ENCODE measurements at regions not wholly inside any gene's neighbourhood (a gene's known extent, or its start where the extent isn't known, plus 50 kb on each side); places are given as distances from the start of the nearest gene placed in this dataset.

DNA sequence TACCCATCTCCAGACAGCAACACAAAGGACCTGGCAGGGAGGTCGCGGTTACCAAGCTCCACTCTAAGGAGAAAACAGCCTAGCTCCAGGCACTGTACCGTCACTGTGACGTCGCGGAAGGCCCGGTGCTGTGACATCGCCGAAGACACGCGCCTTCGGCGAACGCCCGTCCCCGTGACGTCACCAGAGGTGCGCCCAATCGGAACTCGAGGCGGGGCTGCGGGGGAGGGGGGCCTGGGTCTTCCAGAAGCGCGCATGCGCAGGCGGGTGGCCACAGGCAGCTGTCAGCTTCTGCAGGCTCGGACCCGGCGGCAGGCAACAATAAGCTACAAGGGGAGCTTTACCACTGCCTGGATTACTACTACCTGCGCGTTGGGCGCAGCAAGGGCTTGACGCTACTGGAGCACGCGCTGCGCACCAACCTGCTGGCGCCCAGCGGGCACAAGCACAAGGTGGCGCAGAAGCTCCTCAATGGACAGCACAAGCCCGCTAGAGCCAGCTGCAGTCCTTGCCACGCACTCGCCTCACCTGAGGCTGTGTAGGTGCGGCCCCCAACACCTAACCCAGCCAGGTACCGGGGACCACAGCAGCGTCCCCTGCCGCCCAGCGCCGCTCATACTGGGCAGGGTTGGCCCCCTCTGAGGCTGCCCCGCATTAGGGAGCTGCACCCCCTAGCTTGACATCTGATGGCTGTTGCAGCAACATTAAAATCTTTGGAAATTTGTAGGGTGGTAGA, 208.4 kb downstream of the TPST1 start:
- peak; percentile 25 for TF ChIP-seq CTCF (IDR thresholded peaks at IDR 0.05; ENCODE audit: low read depth, low read length)
- H3K4me3 ChIP-seq (replicated peaks in 1 of 2; ENCODE audit: low read depth in 2 of 2, low read length in 2 of 2) = peak overlapping the region; percentile 49 to 55
- DNase-seq (ENCODE audit: low read depth in 2 of 2) = peak; percentile 67 to 83

GRCh38 chr7:66415659-66416265, 210.6 kb downstream of the TPST1 start:
- no peak for TF ChIP-seq CTCF (IDR thresholded peaks at IDR 0.05; ENCODE audit: low read depth, low read length)
- DNase-seq (ENCODE audit: low read depth in 2 of 2) = peak in 1 of 2 donors; percentile 34
- no peak overlapping the region for H3K4me3 ChIP-seq (replicated peaks in 1 of 2; ENCODE audit: low read depth in 2 of 2, low read length in 2 of 2)

DNA sequence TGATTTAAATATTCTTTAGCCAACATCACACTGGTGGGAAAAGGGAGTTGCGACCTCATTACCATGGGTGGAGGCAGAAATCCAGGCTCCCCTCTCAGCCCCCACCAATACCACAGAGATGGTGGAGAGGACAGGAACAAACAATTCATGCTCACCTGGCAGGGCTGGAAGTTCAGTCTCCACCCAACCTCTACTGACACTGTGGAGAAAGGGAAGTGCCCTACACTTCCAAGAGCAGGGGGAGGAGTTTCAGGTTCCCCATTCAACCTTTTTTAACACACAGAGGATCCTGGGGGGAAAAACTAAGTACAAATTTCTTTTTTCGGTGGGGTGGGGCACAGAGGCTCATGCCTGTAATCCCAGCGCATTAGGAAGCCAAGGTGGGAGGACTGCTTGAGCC, 210.1 kb upstream of the KCTD7 start:
- no peak overlapping the region for H3K4me3 ChIP-seq (replicated peaks in 1 of 2; ENCODE audit: low read depth in 2 of 2, low read length in 2 of 2)
- no peak for TF ChIP-seq CTCF (IDR thresholded peaks at IDR 0.05; ENCODE audit: low read depth, low read length)
- no peak for DNase-seq (ENCODE audit: low read depth in 2 of 2)

GRCh38 chr7:66419210-66419609, 209.5 kb upstream of the KCTD7 start:
- TF ChIP-seq CTCF (IDR thresholded peaks at IDR 0.05; ENCODE audit: low read depth, low read length) = no peak
- no peak overlapping the region for H3K4me3 ChIP-seq (replicated peaks in 1 of 2; ENCODE audit: low read depth in 2 of 2, low read length in 2 of 2)
- no peak for DNase-seq (ENCODE audit: low read depth in 2 of 2)

DNA sequence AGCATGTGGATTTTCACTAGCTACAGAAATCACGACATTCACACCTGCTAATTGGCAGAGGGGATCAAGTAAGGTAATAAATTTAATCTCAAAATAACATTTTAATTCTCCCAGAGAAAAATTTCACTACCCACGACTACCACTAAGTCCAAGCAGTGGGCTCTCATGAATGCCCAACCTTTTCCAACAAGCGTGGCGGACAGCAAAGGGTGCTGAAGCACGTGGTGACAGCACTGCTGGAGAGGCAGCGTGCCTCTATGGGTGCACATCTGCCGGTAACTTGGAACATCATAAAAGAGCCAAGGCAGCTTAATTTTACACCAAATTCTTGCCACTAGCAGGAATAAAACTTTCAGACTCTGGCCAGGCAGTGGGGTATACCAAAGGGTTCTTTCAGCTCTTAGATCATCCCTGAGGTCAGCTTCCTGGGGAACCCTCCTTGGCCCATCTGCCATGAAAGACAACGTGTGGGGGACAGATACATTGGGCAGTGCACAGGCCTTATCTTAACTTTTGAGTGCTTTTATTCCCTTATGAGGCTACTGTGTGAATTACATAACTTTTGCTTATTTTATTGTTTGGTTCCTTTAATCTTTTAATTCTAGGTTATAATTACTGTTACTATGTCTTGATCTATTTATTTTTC, 206.7 kb upstream of the KCTD7 start:
- H3K4me3 ChIP-seq (replicated peaks in 1 of 2; ENCODE audit: low read depth in 2 of 2, low read length in 2 of 2) = no peak overlapping the region
- no peak for DNase-seq (ENCODE audit: low read depth in 2 of 2)
- TF ChIP-seq CTCF (IDR thresholded peaks at IDR 0.05; ENCODE audit: low read depth, low read length) = no peak

- no peak for TF ChIP-seq CTCF (IDR thresholded peaks at IDR 0.05; ENCODE audit: low read depth, low read length)
- no peak for DNase-seq (ENCODE audit: low read depth in 2 of 2)
- no peak overlapping the region for H3K4me3 ChIP-seq (replicated peaks in 1 of 2; ENCODE audit: low read depth in 2 of 2, low read length in 2 of 2)
Observed at GRCh38 chr7:66423729-66424128, 205.0 kb upstream of the KCTD7 start.
